Fibroblast of skin of left biceps (primary cell): ENCODE measurements at regions not wholly inside any gene's neighbourhood (a gene's known extent, or its start where the extent isn't known, plus 50 kb on each side); places are given as distances from the start of the nearest gene placed in this dataset.
A peak's percentile ranks its signal among the peaks of the same experiment; 100 is the strongest.

Source experiments
- DNase-seq, 2 experiments: peaks; one replicate each; pipeline ENCODE4 v3.0.0-alpha.2; 2013; ENCODE audit warnings: low read depth in 2 of 2

DNA sequence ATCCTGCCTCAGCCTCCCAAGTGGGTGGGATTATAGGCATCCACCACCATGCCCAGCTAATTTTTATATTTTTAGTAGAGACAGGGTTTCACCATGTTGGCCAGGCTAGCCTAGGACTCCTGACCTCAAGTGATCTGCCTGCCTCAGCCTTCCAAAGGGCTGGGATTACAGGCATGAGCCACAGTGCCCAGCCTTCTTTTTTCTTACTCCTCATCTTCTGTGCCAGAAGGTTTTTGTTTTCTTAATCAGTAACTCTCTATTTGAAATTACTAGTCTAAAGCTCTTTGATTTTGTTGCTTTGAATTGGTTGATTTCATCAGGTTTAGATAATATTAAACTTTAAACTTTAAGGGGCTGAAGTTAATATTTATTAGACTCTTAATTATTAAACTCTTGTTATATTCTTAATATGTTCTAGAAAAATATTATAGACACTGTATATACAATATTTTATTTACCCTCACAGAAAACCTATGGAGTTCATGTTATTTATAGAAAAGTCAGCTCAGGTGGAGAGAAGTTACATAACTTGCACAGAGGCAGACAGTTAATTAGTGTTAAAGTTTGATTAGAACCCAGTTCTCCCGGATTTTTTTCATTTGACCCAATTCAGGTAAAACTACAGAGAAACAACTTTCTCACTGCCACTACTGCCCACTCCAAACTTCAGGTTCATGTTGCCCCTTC is 177.4 kb upstream of the SGK1 start:
- DNase-seq: no peak

DNA sequence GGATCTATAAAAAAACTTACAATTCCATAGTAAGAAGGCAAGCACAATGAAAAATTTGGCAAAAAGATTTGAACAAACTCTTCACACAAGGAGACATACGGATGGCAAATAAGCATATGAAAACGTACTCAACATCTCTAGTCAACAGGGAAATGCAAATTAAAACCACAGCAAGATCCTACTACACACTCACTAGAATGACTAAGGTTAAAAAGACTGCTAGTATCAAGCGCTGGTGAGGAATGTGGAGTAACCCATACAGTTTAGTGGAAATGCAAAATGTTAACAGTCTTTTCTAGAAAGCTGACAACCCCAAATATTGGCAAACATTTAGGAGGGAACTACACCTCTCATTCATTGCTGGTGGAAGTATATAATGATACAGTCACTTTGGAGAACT is 175.9 kb upstream of the SGK1 start:
- DNase-seq: no peak

DNA sequence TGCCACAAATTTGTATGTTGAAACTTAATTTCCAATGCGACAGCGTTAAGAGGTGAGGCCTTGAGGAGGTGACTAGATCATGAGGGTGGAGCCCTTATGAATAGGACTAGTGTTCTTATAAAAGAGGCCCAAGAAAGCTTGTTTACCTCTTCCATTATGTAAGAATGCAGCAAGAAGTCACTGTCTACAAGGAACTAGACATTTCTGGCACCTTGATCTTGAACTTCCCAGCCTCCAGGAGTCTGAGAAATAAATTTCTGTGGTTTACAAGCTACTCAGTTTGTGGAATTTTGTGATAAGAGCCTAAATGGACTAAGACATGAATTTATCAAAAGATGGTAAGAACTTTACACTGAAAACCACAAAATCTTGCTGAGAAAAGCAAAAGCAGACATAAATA is 173.6 kb upstream of the SGK1 start:
- DNase-seq: peak in 1 of 2 experiments; percentile 12

DNA sequence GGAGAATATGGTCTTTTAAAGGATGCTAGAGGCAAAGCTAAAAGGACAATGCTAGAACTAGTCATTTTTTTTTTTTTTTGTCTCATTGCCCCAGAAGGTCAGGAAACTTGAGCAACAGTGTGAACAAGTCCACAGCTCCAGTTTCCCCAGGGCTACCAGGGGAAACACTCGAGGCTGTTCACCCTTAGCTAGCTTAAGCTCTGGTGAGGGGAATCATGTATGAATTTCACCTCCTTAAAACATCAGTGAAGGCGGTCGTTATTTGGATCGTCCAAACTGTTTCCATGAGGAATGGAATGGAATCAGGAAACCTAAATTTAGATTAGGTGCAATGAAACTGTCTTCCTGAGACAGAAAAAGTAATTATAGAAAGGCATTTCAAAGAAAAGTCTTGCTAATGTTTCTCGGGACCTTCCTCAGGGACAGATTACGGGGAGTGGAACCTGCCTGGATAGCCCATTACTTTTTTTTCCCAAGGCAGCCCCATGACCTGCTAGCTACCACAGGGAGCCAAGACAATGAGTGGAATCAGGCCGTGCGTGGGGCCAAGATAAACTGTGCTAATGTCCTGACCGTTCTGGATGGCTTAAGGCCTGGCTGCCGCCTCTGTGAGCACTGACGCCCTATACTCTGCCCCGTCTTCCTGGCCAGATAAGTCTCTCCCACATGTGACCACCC is 164.8 kb upstream of the SGK1 start:
- no peak for DNase-seq

DNA sequence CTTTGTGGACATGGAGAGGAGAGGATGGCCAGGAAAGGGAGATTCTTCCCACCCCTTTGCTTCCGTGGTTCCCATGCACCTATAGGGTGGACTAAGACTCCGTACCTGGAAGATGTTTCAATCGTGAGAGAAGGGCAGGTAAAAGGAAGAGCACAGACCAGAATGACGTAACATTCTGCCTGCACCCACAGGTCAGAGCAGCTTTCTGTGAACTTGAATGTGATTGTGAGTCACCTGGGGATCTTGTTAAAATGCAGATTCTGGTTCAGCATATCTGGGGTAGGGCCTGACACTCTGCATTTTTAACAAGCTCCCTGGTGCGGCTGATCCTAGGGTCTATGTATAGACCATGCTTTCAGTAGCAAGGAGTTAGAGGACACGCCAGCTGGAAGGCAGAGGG is 164.1 kb upstream of the SGK1 start:
- no peak for DNase-seq

DNA sequence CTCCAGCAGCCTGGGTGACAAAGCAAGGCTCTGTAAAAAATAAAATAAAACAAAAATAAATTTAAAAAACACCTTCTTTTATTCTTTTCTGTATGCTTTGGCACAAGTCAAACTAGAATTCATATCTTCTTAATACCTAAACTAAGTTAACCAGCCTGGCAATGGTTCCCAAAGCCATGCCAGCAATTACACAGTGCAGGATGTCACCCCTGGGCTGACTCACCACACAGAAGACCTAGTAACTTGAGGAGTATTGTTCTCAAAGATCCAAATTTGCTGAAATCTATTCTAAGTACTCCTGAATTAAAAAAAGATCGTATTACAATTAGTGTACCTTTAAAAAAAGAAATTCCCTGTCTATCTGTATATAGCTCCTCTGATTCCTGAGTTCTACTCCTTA is 162.7 kb upstream of the SGK1 start:
- DNase-seq: no peak

DNA sequence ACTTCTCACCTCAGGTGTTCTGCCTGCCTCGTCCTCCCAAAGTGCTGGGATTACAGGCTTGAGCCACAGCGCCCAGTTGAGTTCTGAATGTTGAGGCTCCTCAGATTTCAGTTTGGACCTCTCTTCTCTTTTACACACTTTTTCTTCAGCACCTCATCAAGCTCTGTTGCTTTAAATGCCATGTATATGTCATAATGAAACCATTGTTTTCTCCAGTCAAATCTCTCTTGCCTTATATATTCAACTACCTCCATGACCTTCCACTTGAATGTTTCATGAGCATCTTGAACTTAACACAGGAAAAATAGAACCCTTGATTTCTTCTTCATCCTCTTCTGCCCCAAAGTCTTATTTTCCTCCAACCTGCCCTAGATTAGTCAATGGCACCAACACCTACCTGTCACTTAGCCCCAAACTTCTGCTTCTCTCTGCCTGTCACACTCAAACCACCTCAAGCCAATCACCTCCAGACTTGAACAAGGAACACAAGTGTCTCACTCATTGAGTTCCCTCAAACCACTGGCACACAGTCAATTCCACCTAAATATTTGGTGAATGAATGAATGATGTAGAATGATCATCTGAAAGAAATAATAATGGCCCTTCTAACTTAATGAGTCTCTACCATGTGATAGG is 161.0 kb upstream of the SGK1 start:
- no peak for DNase-seq

DNA sequence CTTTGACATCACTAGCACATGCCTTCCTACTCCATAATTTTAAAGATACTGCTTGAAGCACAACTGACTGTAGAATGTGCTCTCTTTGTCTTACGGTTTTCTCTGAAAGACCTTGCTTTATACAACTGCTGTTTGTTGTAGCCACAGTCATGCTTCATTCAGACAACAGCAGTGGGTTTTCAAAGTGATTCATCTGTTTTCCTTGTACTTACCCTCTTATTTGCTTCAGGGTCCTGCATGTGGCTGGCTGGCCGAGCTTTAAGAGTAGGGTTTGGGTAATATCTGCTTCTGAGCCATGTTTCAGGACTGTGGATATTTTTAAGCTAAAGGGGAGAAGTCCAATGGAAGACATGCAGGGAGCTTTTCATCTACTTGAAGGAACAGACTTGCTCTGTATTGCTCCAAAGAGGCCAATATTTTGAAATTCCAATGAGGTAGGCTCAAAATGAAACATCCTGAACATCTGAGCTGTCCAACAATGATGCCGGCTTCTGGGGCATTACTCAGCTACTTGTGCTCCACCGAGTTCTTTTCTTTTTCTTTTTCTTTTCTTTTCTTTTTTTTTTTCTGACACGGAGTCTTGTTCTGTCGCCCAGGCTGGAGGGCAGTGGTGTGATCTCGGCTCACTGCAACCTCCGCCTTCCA is 160.2 kb upstream of the SGK1 start:
- DNase-seq: no peak

DNA sequence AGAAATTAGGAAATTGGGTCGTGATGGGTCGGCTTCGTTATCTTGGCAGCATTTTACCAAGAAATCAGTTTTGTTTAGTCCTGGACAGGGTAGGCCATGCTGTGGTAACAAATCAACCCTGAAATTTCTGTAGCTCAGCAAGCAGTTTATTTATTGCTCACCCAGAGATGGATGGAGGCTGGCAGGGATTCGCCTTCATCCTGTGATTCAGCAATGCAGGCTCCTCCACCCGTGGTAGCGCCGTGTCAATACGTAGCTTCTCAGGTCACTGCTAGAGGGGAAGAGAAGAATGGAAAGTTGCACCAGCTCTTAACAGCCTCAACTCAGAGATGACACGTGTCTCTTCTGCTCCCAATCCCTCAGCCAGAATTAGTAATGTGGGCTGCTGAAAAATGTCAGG is 157.0 kb upstream of the SGK1 start:
- DNase-seq: no peak

DNA sequence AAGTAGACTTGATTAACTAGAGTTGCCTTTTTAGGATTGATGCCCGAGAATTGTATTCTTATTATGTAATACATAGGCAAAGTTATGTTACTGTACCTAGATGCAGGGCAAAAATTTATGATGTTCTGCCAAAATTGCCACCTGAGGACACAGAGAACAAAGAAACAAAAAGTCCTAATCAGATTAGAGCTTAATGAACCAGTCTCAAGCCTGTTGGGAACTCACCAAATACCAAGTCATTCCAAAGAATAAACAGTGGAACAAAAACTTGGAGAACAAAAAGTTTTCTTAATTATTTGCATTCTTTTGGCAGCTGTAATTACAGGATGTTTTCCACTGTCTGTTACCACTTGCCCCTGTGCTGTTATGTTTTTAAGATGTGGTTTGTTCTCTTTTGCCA is 154.7 kb upstream of the SGK1 start:
- no peak for DNase-seq

DNA sequence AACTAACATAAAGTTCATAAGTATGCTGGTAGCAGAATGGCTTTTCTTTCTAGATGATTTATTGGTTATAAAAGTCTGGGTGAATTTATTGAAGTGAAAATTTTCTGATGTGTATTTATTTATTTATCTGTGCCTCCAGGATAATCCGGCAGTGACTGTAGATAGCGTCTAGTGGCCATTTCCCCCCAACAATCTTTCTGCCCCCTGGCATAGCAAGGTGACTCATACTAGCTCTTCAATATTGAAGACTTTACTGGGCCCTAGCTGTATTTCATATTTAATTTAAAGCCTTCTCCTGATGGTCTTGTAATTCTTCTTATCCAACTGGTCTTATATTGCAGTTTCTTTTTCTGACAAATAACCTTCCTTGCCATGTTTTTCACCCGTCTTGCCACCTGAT is 154.1 kb upstream of the SGK1 start:
- no peak for DNase-seq

DNA sequence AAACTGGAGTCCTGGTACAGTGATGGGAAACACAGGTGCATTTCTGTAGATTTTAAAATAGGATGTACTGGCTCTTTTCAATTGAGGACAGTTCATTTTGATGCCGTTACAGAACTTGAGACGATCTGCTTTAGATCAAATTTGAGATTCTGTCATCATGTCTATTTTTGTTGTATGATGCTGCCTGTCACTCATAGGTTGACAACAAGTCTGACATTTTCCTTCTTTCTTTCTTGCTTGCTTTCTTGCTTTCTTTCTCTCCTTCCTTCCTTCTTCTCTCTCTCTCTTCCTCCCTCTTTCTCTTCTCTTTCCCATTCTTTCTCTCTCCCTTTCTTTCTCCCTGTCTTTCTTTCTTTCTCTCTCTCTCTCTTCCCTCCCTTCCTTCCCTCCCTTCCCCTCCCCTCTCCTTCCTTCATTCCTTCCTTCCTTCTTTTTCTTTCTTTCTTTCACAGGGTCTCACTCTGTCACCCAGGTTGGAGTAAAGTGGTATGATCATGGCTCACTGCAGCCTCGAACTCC is 152.6 kb upstream of the SGK1 start:
- no peak for DNase-seq

DNA sequence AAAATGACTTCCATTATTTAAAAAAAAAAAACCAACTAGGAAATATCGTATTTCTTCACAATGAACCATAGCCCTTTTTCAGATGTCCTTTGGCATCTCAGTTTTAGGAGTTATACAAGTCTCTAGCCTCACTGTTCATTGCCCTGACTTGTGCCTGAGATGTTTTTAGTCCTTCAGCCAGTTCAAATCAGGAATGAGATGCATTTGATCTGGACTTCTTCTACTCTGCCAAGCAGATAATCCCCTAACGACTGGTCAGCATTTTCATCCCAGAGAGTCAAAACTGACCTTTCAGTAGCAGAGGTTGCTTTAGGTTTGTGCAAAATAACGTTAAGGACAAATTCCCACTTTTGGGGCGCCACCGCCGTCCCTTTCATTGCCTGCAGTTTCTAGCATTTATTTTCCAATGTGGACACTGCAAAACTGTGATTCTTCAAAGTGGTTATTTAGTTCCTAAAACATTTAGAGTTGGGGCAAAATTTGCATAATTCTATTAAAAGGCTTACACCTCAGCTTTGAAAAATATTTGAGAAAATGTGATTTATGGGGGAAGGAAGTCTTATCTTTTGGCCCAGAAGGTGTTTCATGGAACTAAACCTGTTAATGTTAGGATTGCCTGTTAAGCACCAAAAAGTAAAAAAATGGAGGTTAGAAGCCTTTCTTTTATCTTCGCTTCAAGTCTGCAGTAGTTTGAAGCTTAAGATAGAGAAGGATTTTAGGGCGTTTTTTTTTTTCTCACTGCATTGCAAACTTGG is 152.0 kb upstream of the SGK1 start:
- DNase-seq: no peak

DNA sequence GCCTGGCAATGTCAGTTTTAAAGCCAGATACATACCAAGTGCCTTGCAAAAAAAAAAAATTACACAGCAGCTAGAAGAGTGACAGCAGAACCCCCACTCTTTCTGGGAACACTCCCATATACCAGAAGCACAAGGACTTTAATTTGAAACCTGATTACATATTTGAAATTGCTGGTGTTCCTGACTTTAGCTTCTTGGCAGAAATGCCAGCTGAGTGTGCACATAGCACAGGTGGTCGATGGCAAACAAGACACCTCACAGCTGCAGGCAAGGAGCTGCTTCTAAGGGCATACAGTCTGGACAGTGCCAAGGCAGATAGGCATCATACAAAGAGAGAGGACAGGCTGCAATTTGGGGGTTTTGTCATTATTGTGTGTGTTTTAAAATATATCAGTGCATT is 150.7 kb upstream of the SGK1 start:
- DNase-seq: no peak

DNA sequence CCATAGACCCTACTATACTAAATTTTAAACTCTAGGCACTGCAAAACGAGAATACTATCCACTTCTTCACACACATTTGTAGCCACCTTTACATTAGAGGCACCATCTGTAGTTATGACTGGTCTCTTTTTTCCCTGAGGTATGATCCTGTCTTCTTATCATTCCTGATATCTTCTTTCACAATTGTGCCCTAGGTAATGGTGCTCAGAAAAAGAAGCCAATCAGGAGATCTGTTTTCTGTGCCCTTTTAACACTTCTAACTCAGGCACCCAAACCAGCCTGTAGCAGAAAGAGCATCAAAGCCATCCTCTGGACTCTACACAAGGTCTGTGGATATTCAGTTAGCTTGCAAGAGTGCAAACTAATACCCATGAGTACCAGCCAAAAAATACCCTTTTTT is 149.7 kb upstream of the SGK1 start:
- no peak for DNase-seq

DNA sequence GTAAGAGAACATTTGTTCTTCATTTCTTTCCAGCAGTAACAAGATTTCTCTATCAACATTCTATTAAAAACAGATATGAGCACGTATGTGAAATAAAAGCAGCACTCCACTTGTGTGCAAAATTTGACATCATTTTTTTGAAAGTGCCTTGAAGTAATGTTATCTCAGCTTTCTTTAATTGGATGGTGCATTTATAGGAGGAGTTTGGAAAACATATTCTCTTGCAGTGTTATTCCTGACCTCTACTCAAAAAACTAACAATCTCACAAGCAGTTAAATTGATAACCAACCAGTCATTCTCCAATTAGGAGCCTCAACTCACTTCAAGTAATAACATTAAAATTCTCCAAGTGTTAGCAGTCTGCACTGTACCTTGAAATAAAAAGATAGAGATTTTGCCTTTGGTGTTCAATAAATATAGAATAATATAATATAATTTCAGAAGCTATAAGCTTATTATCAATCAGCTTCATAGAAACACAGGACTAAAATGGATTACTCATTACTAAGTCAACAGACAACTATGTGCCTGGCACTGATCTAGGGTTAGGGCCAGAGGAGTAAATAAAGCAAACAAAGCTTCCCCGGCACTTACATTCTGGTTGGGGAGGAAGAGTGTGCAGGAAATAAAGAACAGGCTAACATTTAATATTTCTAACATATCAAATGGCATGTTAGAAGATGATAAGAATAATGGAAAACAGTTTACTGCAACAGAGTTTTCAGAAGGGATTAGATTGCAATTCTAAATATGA is 149.0 kb upstream of the SGK1 start:
- no peak for DNase-seq

DNA sequence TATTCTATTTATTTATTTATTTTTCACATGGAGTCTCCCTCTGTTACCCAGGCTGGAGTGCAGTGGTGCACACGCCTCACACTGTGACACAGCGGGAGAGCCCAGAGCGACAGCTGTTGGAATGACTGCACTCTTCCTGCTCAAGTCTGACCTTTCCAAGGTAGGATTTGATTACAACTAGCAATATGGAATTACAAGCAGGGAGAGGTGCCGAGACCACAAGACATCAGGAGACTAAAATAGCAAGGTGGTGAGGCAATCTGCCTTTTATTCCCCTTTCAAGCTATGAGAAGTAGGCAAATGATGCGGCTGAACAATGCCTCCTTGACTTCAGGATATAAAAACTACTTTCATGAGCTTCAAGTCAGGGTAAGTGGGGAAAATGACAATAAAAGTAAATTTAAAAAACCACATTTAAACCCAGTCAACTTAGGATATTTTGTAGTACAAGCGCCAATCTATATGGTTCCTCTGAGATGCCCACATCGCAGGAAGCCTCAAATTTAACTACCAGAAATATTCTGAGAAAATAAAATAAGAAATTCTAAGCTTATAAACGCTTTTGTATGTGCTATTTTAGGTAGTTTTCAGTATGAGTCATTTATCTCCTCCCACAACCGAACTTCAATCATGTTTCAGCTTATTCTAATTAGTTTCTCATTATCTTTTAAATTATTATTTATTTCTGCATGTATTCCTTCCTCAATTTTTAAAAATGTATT is 146.9 kb upstream of the SGK1 start:
- DNase-seq: peak in 1 of 2 experiments; percentile 33

DNA sequence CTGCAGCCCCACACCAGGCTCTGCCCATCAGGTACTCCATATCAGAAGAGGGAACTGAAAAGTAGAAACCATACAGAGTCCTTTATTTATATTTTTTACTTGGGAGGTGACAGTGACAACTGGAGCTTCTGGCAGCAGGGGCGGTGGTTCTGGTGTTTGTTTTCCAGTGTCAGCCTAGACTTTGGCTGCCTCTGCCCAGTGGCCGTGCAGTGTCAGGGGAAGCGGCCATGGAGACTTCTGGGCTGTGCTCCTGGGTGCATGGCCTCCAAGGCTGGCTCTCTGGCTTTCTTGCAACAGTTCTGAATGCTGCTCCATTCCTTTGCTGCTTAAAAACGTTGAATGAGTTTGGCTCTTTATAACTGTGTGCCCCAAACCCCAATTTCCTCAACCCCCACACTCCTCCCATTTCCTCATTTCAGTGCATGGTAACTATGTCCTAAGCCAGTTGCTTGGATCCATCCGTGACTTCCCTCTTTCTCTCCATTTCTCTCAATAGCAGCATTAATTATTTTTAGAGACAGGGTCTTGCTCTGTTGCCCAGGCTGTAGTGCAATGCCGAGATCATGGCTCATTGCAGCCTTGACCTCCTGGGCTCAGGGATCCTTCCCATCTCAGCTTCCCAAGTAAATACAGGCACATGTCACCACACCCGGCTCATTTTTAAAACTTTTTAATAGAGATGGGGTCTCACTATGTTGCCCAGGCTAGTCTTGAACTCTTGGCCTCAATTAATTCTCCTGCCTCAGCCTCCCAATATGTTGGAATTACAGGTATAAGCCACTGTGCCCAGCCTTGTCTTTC is 141.1 kb upstream of the SGK1 start:
- DNase-seq: no peak

DNA sequence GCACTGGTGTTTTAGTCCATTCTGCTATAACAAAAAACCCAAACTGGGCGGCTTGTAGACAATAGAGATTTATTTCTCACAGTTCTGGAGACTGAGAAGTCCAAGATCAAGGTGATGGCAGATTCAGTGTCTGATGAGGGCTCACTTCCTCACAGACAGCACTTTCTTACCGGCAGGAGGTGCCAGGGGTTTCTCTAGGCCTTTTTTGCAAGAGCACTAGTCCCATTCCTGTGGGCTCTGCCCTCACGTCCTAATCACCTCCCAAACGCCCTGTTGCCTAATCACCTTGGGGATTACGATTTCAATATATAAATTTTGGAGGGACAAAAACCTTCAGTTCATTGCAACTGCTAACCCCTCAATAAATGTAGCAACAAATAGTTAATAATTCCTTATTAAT is 140.0 kb upstream of the SGK1 start:
- no peak for DNase-seq

DNA sequence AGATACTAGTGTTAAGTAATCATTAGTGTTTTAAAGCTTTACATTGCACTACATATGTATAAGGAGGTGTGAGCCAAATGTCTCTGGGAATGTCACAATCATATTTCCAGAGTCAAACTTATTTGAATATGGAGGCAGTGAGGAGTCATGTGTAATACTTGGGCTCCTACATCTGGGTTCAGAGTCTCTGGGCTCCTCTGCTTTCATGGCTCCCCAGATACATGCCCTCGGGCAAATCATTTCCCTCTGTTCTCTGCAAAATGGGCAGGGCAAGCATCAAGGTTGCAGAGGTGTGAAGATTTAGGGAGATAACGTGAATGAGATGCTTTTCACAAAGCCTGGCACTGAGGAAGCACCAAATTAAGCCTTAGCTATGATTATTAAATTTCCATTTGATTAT is 138.3 kb upstream of the SGK1 start:
- DNase-seq: no peak
